Psoas muscle (tissue), 7 donors: ENCODE measurements at regions not wholly inside any gene's neighbourhood (a gene's known extent, or its start where the extent isn't known, plus 50 kb on each side); places are given as distances from the start of the nearest gene placed in this dataset.
"Not testable (repeated sequence)": the region's sequence is repeated elsewhere in the genome, so short reads cannot be mapped to it uniquely, and the experiment has no call there.

ENCODE experiments used
- ATAC-seq, 4 donors: fragments of 200-7000 bp; cut with Tn5 transposase; one replicate each; pipeline ENCODE4 v1.9.1; 2020; ENCODE audit warnings: moderate library complexity in 3 of 4, mild to moderate bottlenecking in 2 of 4
- DNase-seq, 2 donors: peaks; one replicate each; pipeline ENCODE4 v3.0.0-alpha.2; 2020
- H3K27ac ChIP-seq: fragments of 200-600 bp; one replicate; pipeline ENCODE4 v1.8.0; 2022
- H3K27me3 ChIP-seq, 3 donors: fragments of 200-600 bp in 1 of 3; one replicate each; pipeline versions ENCODE4 v1.6.1 to v1.8.0; 2013 to 2022; ENCODE audit warnings: low read length in 2 of 3, mild to moderate bottlenecking in 2 of 3, moderate library complexity in 1 of 3; ENCODE audit not compliant: insufficient read depth in 3 of 3
- H3K36me3 ChIP-seq, 2 donors: fragments of 200-600 bp in 1 of 2; one replicate each; pipeline versions ENCODE4 v1.6.1 to v1.8.0; 2013 to 2022; ENCODE audit warnings: low read depth in 1 of 2, mild to moderate bottlenecking in 1 of 2, moderate library complexity in 1 of 2; ENCODE audit not compliant: insufficient read depth in 1 of 2
- H3K4me1 ChIP-seq: fragments of 200-600 bp; one replicate; pipeline ENCODE4 v1.8.0; 2022
- H3K4me3 ChIP-seq: fragments of 200-600 bp; one replicate; pipeline ENCODE4 v1.8.0; 2022; ENCODE audit warnings: mild to moderate bottlenecking
- H3K9me3 ChIP-seq: fragments of 200-600 bp; one replicate; pipeline ENCODE4 v1.8.0; 2022
- CTCF ChIP-seq: fragments of 200-600 bp; IDR thresholded peaks from one replicate; pipeline ENCODE4 v1.8.0; 2022; ENCODE audit warnings: antibody characterized with exemption
- WGBS, 3 donors: extraction: QIAGEN DNeasy Blood & Tissue Kit; methylation state at CpG; one replicate each; pipeline versions ENCODE4 v1.1.6 to v1.1.7; 2013; 5-methylcytosine and 5-hydroxymethylcytosine counted together
- intact Hi-C, 2 donors: fragments of 100-400 bp; cut with DNase I; formaldehyde crosslinking; loops; one replicate each; pipeline versions ENCODE4 v1.11.0 to v1.14.2; 2022
- donor health status: healthy with polysubstance abuse.
- donor health status: DM: no; HTN: no; CAD: no; lungs with moderate emphysema.
- donor health status: Bipolar disorder and iron deficiency.
- donor health status: healthy.
- donor health status: DM: yes; HTN: yes; CAD: no.
- donor health status: DM: no; HTN: no; CAD: no.
- donor health status: DM: yes; HTN: yes; CAD: no.

- no peaks in the 10 kb centered on the region for H3K4me1 ChIP-seq
- no peaks in the 10 kb centered on the region for H3K36me3 ChIP-seq
- WGBS, 3 donors = 80 to 81% (median 81%) methylated on average over 2 of the region's 2 CpGs
- H3K9me3 ChIP-seq = no peaks in the 10 kb centered on the region
- no peak overlapping the region for H3K27ac ChIP-seq
- no peak for DNase-seq
- H3K27me3 ChIP-seq = no peaks in the 10 kb centered on the region
- ATAC-seq = no peak
- intact Hi-C loops = no loop called here
- no peak for TF ChIP-seq CTCF
- no peak overlapping the region for H3K4me3 ChIP-seq
Observed at GRCh38 chr2:33707312-33707711, 108.2 kb upstream of the FAM98A start.

GRCh38 chr2:33706410-33706809 lies 107.3 kb upstream of the FAM98A start:
- Histone ChIP-seq H3K9me3 (no peaks in the 10 kb centered on the region), H3K27me3 (no peaks in the 10 kb centered on the region), H3K27ac (no peak overlapping the region), H3K4me3 (no peak overlapping the region), H3K36me3 (no peaks in the 10 kb centered on the region), H3K4me1 (no peaks in the 10 kb centered on the region)
- WGBS, 3 donors = 52 to 62% (median 56%) methylated on average over 8 of the region's 8 CpGs
- intact Hi-C loops = no loop called here
- ATAC-seq = no peak
- no peak for TF ChIP-seq CTCF
- DNase-seq = no peak

- TF ChIP-seq CTCF = no peak
- Histone ChIP-seq H3K36me3 (no peaks in the 10 kb centered on the region), H3K4me3 (no peak overlapping the region), H3K27me3 (no peaks in the 10 kb centered on the region), H3K9me3 (no peaks in the 10 kb centered on the region), H3K27ac (no peak overlapping the region), H3K4me1 (no peaks in the 10 kb centered on the region)
- intact Hi-C loops = no loop called here
- DNase-seq (no peak), ATAC-seq (no peak)
- 9 to 17% (median 11%) methylated on average over 1 of the region's 1 CpG for WGBS, 3 donors
Observed at GRCh38 chr2:33704406-33704855, 105.3 kb upstream of the FAM98A start.

GRCh38 chr2:33696234-33696633 lies 97.1 kb upstream of the FAM98A start:
- no peak for TF ChIP-seq CTCF
- no peak for DNase-seq
- Histone ChIP-seq H3K27ac (no peak overlapping the region), H3K36me3 (no peaks in the 10 kb centered on the region), H3K9me3 (no peaks in the 10 kb centered on the region), H3K4me1 (no peaks in the 10 kb centered on the region), H3K4me3 (no peak overlapping the region), H3K27me3 (no peaks in the 10 kb centered on the region)
- ATAC-seq = no peak
- intact Hi-C loops = no loop called here

- Histone ChIP-seq H3K4me1 (no peaks in the 10 kb centered on the region), H3K36me3 (no peaks in the 10 kb centered on the region), H3K27me3 (no peaks in the 10 kb centered on the region), H3K9me3 (peaks cover 1% of the 10 kb centered on the region), H3K27ac (no peak overlapping the region), H3K4me3 (no peak overlapping the region)
- DNase-seq (no peak), ATAC-seq (no peak)
- no peak for TF ChIP-seq CTCF
- intact Hi-C loops = no loop called here
- 52 to 100% (median 98%) methylated on average over 1 of the region's 1 CpG for WGBS, 3 donors
Observed at GRCh38 chr2:33694904-33695303, 95.8 kb upstream of the FAM98A start.

GRCh38 chr2:33690686-33691085 lies 91.6 kb upstream of the FAM98A start:
- ATAC-seq, DNase-seq, H3K27ac ChIP-seq, H3K4me3 ChIP-seq, intact Hi-C loops, H3K27me3 ChIP-seq, H3K36me3 ChIP-seq, H3K4me1 ChIP-seq: not testable (repeated sequence)
- peaks cover 23% of the 10 kb centered on the region for H3K9me3 ChIP-seq
- WGBS, 3 donors = 78 to 88% (median 79%) methylated on average over 1 of the region's 1 CpG
